ENCODE measurements at regions not wholly inside any gene's neighbourhood (a gene's known extent, or its start where the extent isn't known, plus 50 kb on each side); places are given as distances from the start of the nearest gene placed in this dataset.

GRCh38 chr2:100660851-100661584 lies 98.2 kb downstream of the PDCL3 start (continued):
- TF ChIP-seq ZNF624 (tag by site-specific recombination; IDR thresholded peaks at IDR 0.05) (no peak), ZBTB26 (tag by site-specific recombination; optimal IDR thresholded peaks at IDR 0.05) (no peak), ZNF626 (tag by site-specific recombination; IDR thresholded peaks at IDR 0.05) (no peak), BCL11A (tag by site-specific recombination; IDR thresholded peaks at IDR 0.05; ENCODE audit: low read depth) (no peak), ZNF707 (tag by site-specific recombination; IDR thresholded peaks at IDR 0.05) (no peak), ZFP69B (tag by site-specific recombination; IDR thresholded peaks at IDR 0.05) (no peak), ZNF138 (tag by site-specific recombination; IDR thresholded peaks at IDR 0.05; ENCODE audit: borderline replicate concordance) (no peak), ZNF248 (tag by site-specific recombination; IDR thresholded peaks at IDR 0.05) (no peak), ZNF776 (tag by site-specific recombination; IDR thresholded peaks at IDR 0.05; ENCODE audit: borderline replicate concordance) (no peak), ZNF398 (tag by site-specific recombination; IDR thresholded peaks at IDR 0.05) (no peak)

- ChIA-PET POLR2A (no interaction called here), CTCF (no interaction called here)
- Histone ChIP-seq H3K9me3 (ENCODE audit: control insufficient read depth, insufficient read depth, low read depth, low read length) (no peaks in the 10 kb centered on the region), H3K36me3 (ENCODE audit: control insufficient read depth in 2 of 2, insufficient read depth in 1 of 2, low read length in 2 of 2) (no peaks in the 10 kb centered on the region), H3K4me3 (ENCODE audit: low read depth, low read length) (no peak overlapping the region), H3K27ac (ENCODE audit: extremely low read depth, low read depth, low read length) (no peak overlapping the region), H3K4me1 (ENCODE audit: control insufficient read depth, insufficient read depth, low read length) (no peaks in the 10 kb centered on the region)
- TF ChIP-seq ZNF837 (tag by site-specific recombination; IDR thresholded peaks at IDR 0.05) (no peak), ZIC2 (tag by site-specific recombination; IDR thresholded peaks at IDR 0.05) (no peak), ZBTB21 (tag by site-specific recombination; IDR thresholded peaks at IDR 0.05) (no peak), ZNF621 (tag by site-specific recombination; IDR thresholded peaks at IDR 0.05) (no peak), ZNF366 (tag by site-specific recombination; conservative IDR thresholded peaks at IDR 0.05) (no peak), ZNF645 (tag by site-specific recombination; IDR thresholded peaks at IDR 0.05) (no peak), ZSCAN5A (tag by site-specific recombination; IDR thresholded peaks at IDR 0.05) (no peak), KLF7 (tag by site-specific recombination; IDR thresholded peaks at IDR 0.05; ENCODE audit: borderline replicate concordance) (no peak), ZNF449 (tag by site-specific recombination; IDR thresholded peaks at IDR 0.05) (no peak), GLIS2 (tag by site-specific recombination; IDR thresholded peaks at IDR 0.05) (no peak), CTCF (tag by site-specific recombination; IDR thresholded peaks at IDR 0.05) (no peak), ELK4 (IDR thresholded peaks at IDR 0.05; ENCODE audit: borderline replicate concordance, low read depth, low read length) (no peak), ZNF561 (tag by site-specific recombination; IDR thresholded peaks at IDR 0.05; ENCODE audit: borderline replicate concordance) (no peak), BCL6B (tag by site-specific recombination; IDR thresholded peaks at IDR 0.05) (no peak), ZNF501 (tag by site-specific recombination; IDR thresholded peaks at IDR 0.05) (no peak)
Observed at GRCh38 chr2:100662866-100663265, 100.1 kb downstream of the PDCL3 start.

All from HEK293 (cell line).